ENCODE measurements at regions not wholly inside any gene's neighbourhood (a gene's known extent, or its start where the extent isn't known, plus 50 kb on each side); places are given as distances from the start of the nearest gene placed in this dataset.

GRCh38 chr7:113998934-113999333 lies 80.1 kb upstream of the PPP1R3A start:
- no peak for DNase-seq (ENCODE audit: low read depth in 2 of 3, low spot score in 1 of 3)

- DNase-seq (ENCODE audit: low read depth in 2 of 3, low spot score in 1 of 3), result no peak
Observed at GRCh38 chr7:113996405-113996804, 77.6 kb upstream of the PPP1R3A start.

DNA sequence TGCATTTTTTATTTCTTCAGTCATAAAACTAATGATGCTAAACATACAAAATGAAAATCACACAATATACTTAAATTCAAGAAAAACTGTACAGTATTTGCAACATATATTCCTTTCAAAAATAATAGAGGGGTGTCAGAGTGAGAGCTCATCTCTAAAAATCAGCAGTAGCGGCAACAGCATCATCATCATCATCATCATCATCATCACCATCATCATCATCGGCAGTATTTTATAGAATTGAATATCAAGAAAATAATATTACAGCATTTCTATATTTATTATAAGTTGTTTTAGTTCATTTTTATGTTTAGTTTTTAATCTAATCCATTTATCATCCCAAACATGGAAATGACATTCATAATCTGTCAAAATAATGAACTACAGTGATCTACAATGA lies 67.4 kb upstream of the PPP1R3A start:
- no peak for DNase-seq (ENCODE audit: low read depth in 2 of 3, low spot score in 1 of 3)

GRCh38 chr7:113976508-113976907 lies 57.7 kb upstream of the PPP1R3A start:
- no peak for DNase-seq (ENCODE audit: low read depth in 2 of 3, low spot score in 1 of 3)

GRCh38 chr7:113968713-113969112 lies 49.9 kb upstream of the PPP1R3A start:
- no peak for DNase-seq (ENCODE audit: low read depth in 2 of 3, low spot score in 1 of 3)

Measured in stimulated activated CD4-positive, alpha-beta T cell treated with anti-CD3 and anti-CD28 coated beads, Interleukin-12 subunit alpha, Interleukin-12 subunit beta, amount 100 ng/mL, for 48 hours (primary cell).